C4-2B (cell line): ENCODE measurements at regions not wholly inside any gene's neighbourhood (a gene's known extent, or its start where the extent isn't known, plus 50 kb on each side); places are given as distances from the start of the nearest gene placed in this dataset.

Experiments
- ZFX ChIP-seq: fragments of 450-650 bp; IDR thresholded peaks from 2 replicates; pipeline ENCODE4 v1.6.1; 2017
- TF ChIP-seq, protein P1 (sequence below): fragments of 450-650 bp; conservative IDR thresholded peaks from 2 replicates; pipeline ENCODE4 v1.5.1; 2017; ENCODE audit warnings: mild to moderate bottlenecking

DNA sequence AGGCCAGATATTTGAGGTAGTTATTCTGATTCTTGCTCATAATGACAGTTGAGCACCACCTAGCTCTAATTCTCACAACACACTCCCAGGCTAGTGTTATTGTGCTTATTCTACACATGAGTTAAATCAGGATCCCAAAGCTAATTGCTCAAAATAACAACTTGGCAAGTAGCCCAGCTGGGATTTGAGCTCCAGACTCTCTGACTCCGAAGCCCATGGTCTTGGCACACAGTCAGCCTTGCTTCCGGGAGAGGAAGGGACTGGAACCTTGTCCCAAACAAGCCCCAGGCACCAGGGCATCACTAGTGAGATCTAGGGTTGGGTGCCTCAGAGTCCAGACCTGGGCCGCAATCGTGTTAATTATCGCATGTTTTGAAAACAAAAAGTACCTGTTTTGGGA, 101.4 kb downstream of the GPAM start:
- TF ChIP-seq, protein P1, sequence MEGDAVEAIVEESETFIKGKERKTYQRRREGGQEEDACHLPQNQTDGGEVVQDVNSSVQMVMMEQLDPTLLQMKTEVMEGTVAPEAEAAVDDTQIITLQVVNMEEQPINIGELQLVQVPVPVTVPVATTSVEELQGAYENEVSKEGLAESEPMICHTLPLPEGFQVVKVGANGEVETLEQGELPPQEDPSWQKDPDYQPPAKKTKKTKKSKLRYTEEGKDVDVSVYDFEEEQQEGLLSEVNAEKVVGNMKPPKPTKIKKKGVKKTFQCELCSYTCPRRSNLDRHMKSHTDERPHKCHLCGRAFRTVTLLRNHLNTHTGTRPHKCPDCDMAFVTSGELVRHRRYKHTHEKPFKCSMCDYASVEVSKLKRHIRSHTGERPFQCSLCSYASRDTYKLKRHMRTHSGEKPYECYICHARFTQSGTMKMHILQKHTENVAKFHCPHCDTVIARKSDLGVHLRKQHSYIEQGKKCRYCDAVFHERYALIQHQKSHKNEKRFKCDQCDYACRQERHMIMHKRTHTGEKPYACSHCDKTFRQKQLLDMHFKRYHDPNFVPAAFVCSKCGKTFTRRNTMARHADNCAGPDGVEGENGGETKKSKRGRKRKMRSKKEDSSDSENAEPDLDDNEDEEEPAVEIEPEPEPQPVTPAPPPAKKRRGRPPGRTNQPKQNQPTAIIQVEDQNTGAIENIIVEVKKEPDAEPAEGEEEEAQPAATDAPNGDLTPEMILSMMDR = peak; percentile 21
- no peak for TF ChIP-seq ZFX
